Suppressor macrophage treated with lipopolysaccharide for 1 hour (primary cell): ENCODE measurements at regions not wholly inside any gene's neighbourhood (a gene's known extent, or its start where the extent isn't known, plus 50 kb on each side); places are given as distances from the start of the nearest gene placed in this dataset.
"Not testable (repeated sequence)": the region's sequence is repeated elsewhere in the genome, so short reads cannot be mapped to it uniquely, and the experiment has no call there.

Source experiments
- DNase-seq, 3 donors: peaks; one replicate each; pipeline ENCODE4 v3.0.0-alpha.2; 2020 to 2022

DNA sequence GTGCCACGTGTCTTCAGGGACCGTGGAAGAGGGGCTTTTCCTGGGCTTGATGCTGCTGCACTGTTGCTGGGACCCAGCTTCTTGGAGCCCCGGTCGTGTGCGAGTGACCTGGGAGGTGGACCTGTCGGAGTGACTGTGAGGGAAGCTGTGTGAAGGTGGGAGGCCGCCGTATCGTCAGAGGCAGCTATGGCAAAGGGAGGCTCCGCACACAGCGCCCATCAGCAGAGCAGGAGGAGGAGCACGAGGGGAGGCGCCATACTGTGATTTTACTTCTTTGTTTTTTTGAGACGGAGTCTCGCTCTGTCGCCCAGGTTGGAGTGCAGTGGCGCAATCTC, 171.0 kb downstream of the LAT start:
- not testable (repeated sequence) for DNase-seq

DNA sequence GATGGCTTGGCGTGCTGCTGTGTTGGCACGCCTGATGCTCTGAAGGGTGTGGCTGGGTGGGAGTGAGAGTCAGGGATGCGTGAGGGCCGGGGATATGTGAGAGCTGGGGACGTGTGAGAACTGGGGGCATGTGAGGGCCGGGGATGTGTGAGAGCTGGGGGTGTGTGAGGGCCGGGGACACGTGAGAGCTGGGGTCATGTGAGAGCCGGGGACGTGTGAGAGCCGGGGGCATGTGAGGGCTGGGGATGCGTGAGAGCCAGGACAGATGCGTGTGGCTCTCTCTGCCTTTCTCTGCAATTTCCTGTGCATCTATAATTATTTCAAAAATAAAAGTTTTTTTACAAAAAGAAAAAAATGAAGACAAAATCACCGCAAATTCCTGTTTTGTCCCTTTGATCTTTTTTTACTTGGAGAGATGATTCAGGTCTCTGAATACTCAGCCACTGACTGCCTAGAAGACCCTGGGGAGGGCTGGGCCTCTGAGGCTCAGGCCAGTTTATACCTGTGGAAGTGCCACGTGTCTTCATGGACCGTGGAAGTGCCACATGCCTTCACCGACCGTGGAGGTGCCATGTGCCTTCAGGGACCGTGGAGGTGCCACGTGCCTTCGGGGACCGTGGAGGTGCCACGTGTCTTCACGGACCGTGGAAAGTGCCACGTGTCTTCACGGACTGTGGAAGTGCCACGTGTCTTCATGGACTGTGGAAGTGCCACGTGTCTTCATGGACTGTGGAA, 170.4 kb downstream of the LAT start:
- DNase-seq = peak in 2 of 3 donors; percentile 7 to 13

DNA sequence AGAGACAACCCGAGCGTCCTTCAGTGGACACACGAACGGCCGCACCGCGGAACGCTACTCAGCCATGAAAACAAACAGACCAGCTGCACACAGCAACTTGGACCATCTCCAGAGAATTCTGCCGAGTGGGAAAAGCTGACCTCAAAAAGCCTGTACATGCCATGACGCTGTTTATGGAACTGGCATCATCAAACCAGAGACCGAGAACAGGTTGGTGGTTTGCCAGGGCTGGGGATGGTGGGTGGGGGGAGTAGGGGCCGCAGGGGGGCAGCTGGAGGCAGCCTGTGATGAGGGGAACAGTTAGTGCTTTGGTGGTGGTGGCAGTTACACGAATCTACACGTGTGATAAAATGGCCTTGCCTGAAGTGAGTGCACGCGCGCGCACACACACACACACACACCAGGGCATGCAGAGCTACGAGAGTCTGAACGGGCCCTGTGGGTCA, 169.8 kb downstream of the LAT start:
- peak in 1 of 3 donors; percentile 7 for DNase-seq

DNA sequence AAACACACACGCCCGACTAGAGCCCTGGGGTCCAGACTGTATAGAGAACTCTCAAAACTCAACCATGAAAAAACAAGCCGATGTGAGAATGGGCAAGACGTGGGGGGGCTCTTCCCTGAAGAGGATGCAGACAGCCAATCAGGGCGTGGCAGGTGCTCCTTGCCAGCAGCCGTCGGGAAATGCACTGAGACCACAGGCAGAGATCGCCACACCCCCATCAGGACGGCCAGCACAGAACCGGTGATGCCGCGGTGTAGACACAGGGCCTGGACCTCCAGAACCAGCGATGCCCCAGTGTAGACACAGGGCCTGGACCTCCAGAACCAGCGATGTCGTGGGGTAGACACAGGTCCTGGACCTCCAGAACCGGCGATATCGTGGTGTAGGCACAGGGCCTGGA, 169.2 kb downstream of the LAT start:
- DNase-seq = no peak

DNA sequence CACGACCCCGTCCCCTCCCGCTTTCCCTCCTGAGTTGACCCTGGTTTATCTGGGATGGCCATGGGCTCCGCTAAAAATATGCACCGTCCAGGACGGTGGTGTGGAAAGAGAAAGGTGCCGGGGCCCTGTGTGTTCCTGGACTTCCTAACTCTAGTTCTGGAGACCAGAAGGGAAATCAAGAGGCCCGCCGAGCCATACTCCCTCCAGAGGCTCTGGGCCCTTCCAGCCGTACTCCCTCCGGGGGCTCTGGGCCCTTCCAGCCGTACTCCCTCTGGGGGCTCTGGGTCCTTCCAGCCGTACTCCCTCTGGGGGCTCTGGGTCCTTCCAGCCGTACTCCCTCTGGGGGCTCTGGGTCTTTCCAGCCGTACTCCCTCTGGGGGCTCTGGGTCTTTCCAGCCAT, 168.5 kb downstream of the LAT start:
- DNase-seq = not testable (repeated sequence)

DNA sequence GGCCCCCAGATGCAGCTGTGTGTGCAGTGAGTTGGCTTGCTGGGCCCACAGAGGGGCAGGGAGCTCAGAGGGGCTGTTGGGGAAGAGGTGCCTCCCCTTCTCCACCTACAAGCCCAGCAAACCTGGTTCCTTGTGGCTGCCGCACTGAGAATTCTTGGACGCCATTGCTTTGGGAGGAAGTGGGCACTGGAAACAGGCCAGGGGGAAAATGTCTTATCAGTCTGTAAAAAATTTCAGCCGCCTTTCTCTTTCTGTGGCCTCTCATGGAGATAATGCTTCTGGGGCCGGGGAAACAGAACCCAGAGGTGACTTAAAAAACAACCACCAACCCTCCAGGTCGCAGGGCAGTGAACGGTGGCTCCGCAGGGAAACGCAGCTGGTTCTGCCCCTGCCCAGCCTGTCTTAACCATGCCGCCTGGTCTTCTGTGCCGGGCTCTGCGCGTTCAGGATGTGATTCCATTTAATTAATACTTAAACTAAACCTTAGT, 167.7 kb downstream of the LAT start:
- DNase-seq = peak in 1 of 3 donors; percentile 32

DNA sequence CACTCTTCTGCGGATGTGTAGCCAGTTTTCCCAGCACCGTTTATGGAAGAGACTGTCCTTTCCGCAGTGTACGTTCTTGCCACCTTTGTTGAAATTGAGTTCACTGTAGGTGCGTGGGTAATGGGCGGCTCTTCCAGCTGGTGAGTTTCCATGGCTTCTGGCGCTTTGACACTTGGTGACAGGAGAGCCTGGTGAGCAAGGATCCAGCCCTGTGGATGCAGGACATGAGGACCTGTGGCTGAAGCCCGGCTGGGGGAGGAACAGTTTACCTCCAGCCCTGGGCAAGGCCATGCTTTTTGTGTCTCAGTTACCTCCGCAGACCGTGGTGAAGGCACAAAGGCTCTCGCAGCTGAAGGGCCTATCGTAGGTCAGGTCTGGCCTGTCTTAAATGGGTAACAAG, 166.5 kb downstream of the LAT start:
- no peak for DNase-seq

DNA sequence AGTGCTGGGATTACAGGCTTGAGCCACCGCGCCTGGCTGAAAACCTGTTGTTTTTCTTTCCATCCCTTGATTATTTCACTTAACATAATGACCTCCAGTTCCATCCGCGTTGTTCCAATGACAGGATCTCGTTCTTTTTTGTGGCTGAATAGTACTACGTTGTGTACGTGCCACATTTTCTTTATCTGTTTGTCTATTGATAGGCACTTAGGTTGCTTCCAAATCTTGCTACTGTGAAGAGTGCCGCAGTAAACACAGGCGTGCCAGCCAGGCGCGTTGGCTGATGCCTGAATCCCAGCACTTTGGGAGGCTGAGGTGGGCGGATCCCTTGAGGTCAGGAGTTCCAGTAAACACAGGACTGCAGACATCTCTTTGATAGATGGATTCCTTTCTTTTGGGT, 165.1 kb downstream of the LAT start:
- DNase-seq = not testable (repeated sequence)

DNA sequence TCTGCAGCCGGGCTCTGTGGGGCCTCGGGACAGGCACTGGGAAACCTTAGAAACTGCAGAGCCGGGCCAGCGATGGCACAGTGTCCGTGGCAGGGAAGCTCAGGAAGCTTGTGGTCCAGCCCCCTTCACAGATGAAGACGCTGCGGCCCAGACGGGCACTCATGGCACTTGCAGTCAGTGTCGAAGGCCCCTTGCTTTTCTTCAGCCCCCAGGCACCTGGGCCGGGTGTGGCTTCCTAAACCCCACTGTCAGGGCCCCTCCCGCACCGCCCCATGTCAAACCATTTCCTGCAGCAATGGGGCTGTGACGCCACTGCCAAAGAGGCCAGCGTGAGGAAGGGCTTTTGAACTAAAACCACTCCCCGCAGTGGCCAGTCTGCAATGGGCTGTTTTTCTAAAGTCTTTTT, 164.0 kb downstream of the LAT start:
- peak; percentile 20 to 24 (median 22) for DNase-seq

DNA sequence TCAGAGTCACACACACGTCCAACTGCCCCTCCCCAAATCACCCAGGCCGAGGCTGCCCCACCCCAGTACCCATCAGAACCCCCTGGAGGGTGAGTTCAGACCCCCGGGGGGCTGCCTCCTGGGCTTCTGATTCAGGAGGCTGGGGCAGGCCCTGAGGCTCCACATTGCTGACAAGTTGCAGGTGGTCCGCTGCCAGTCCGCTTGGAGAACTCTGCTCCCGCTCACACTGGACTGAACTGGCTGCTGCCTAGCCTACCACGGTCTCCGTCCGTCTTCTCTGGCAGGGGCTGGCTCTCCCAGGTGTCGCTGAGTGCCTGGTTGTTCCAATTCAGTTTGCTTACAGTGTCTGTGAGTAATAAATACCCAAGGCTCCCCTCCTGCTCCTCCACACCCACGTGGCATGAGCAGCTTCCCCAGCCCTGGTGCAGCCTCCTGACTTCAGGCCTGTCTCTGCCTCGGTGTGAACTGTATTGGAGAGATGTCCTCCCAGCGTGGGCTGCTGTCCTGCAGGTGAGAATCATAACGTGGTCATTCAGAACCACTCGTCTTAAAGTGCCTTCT, 163.4 kb downstream of the LAT start:
- peak; percentile 38 to 44 (median 43) for DNase-seq

DNA sequence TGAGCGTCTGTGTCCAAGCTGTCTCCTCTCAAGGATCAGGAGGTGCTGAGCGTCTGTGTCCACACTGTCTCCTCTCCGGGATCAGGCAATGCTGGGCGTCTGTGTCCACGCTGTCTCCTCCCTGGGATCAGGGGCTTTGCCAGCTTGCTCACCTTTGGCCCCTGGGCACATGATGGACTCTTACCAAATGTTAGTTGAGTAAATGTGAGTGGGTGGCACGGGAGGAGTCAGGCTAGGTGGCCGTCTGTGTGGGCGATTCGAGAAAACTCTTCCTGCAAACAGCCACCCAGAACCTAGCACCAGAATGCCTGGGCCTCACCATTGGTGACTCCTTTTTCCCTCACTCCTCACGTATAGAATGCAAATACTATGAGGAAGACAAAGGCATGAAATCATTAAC, 162.9 kb downstream of the LAT start:
- peak in 1 of 3 donors; percentile 24 for DNase-seq

DNA sequence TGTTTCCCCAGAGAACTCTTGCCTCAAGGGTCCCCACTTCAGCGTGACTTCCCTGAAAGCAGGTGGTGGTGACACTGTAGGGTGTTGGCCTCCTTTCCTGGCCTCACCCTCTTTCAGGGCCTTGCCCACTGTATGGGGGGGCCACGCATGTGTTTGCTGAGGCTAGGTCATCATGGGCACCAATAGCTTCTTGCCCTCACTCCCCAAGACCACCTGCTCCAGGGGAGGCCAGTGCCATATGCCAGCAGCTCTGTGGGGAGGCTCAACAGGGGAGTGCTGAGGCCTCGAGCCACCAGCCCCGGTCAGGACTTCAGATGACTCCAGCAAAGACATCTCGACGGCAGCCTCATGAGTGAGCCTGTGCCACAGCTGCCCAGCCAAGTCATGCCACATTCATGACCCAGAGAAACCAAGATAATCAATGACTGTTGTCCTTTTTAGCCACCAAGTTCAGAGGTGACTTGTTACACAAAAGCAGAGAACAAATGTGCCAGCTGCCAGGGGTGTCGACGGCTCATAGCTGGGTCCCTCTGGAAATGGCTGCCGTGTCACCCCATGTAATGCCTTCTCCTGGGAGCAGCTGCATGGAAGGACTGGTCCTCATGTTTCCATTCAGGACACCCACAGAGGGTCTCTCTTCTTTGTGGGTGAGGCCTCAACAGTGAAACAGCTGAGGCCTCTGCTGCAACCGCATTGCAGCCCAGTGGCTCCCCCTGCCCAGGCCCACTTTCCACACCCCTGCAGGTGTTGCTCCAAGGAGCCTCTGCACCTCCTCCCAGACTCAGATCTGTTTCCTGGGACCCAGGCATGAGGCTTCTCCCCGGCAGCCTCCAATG, 162.2 kb downstream of the LAT start:
- DNase-seq = not testable (repeated sequence)

DNA sequence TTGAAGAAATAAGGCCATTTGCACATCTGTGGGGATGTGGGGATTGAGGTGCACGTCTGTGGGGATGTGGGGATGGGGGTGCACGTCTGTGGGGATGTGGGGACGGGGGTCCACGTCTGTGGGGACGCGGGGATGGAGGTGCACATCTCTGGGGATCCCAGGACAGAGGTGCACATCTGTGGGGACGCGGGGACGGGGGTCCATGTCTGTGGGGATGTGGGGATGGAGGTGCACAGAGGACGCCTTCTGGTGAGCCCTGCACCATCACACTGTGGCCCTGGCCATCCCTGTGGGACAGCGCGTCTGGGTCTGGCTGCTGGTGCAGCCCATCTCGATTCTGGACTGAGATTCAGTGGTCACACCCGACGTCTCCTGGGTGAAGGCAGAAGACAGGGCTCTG, 161.4 kb downstream of the LAT start:
- DNase-seq = no peak

DNA sequence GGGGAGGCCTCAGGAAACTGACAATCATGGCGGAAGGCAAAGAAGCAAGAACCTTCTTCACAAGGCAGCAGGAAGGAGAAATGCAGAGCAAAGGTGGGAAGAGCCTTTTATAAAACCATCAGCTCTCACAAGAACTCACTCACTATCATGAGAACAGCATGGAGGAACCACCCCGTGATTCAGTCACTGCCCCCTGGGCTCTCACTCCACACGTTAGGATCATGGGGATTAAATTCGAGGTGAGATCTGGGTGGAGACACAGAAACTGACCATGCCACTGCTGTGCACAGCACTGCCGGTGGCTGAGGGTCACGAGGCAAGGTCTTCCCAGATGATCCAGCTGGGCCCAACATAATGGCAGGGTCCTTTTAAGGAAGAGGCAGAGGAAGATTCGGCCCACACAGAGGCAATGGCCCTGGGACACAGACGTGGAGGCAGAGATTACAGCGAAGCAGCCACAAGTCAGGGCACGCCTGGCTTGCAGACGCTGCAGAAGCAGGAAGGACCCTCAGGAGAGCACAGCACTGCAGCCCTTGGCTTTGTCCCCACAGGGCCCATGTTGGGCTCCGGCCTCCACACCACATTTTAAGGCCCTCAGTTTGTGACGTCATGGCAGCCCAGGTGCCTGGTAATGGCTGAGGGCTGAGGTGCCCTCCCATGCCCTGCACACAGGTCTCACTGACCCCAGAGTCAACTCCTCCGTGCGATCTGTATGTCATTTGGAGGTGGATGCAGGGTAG, 160.8 kb downstream of the LAT start:
- not testable (repeated sequence) for DNase-seq

DNA sequence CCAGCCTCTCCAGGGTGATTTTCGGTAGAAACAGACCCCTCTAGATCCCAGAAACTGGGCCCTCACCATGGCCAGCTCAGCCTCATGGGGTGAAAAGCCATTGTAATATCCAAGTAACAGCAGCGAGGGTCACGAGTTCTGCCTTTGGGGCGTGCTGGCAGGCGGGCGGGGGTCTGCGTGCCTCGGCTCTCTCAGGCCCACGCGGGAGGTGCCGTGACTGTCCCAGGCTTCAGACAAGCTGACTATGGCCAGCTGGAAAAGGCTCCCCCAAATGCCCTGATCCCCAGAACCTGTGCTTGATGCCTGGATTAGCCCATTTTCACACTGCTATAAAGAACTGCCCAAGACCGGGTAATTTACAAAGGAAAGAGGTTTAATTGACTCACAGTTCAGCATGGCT, 160.2 kb downstream of the LAT start:
- not testable (repeated sequence) for DNase-seq

DNA sequence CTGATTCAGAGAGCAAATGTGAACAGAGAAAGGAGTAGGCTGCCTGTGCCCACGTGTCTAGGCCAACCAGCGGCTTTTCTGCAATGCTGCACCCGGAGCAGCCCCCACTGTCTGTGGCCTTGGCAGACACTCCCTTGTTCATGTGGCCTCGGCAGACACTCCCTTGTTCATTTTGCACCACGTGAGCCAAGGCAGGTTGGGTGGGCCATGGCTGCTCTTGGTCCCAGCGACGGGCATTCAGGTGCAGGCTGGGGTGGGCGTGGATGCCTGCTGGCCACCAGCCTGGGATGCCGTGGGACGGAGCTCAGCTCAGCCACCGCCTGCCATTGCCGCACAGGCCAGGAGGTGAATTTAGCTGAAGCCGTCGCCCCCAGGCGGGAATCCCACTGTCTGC, 159.8 kb downstream of the LAT start:
- not testable (repeated sequence) for DNase-seq

DNA sequence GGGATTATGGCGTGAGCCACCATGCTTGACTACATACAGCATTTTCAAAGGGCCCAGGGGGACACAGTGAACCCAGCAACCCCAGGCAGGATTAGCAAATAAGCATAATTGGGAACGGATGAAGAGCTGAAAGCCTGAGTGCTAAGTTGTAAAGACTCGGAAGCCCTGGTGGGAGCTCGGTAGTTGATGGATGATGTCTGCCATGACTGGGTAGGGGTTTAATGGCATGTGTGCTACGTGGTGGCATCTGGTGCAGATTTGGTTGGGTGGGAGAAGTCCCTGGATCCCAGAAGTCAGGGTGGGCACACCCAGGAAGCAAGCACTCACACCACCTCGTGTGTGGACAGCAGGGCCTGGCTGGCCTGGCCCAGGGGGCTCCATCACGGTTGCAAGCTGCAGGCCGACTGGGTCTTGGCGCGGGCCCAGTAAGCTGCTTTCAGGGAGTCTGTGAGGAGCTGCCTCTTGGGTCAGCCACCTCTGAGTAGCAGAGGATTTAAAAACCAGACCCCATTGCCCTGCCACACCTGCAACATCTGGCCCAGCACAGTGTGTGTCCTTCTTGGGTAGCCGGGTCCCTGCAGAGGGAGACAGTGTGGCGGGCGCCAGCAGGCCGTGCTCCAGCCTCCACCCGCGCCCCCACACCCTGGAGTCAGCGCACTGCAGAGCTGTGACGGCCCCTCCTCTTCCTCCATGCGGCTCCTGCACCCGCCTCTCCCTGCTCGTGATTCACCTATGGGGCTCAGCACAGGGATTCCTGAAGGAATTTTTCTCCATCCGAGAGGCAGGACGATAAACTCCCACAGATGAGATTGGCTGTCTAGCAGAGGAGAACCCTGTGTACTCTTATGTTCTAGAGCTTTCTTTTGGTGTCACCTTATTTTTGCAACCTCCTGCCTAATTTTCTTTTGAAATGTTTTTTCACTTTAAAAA, 159.2 kb downstream of the LAT start:
- not testable (repeated sequence) for DNase-seq

DNA sequence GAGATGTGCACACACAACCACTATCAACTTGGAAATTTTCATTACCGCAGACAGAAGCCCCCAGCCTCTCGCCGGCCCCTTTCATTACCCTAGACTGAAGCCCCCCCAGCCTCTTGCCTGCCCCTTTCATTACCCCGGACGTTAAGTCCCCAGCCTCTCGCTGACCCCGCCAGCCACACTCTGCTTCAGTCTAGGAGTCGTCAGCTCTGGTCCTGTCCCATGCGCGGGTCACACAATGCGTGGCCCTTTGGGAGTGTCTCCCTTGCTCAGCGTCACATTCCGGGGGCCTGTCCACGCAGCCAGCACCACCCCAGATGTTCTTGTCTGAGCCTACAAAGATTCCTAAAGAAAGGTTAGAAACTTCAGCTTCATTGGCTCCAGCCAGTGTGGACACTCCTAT, 157.7 kb downstream of the LAT start:
- not testable (repeated sequence) for DNase-seq

DNA sequence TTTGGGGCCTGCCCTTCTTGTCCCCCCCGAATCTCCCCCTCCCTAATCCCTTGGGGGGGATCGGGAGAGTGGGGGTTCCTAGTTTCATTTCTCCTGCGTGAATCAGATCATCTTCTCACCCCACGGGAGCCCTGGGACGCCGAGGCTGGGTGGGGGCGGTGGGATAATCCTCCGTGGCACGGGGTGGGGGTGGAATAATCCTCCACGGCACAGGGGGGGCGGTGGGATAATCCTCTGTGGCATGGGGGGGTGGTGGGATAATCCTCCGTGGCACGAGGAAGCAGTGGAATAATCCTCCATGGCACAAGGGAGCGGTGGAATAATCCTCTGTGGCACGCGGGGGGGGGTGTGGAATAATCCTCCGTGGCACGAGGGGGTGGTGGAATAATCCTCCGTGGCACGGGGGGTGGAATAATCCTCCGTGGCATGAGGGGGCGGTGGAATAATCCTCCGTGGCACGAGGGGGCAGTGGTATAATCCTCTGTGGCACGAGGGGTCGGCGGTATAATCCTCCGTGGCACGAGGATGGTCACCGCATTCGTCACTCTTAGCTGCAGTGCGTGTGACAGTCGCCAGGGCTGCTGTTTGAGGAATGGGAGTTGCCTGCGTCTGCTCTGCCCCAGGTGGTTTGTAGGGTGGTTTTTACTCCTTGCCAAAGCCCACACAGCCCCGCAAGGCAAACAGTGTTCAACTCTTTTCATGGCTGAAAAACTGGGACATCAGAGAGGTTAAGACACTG, 156.9 kb downstream of the LAT start:
- DNase-seq = no peak

DNA sequence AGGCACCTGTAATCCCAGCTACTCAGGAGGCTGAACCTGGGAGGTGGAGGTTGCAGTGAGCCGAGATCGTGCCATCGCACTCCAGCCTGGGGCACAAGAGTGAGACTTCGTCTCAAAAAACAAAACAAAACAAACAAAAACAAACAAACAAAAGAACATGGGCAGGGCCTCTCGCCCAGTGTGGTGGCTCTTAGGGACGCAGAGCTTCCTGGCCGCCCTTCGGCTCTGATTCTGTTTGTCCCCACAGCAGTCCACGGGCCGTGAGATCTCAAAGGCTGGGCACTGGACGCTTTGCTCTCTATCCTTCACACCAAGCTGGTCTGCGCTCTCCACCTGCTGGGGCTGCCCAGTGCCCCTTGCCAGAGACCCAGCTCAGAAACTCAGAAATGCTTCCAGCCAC, 156.3 kb downstream of the LAT start:
- not testable (repeated sequence) for DNase-seq
